Ovary (tissue), 3 donors: ENCODE measurements at regions not wholly inside any gene's neighbourhood (a gene's known extent, or its start where the extent isn't known, plus 50 kb on each side); places are given as distances from the start of the nearest gene placed in this dataset.

Experiments used
- EP300 ChIP-seq: sonication (generic); formaldehyde crosslinking; IDR thresholded peaks from one replicate; pipeline ENCODE4 v1.6.1; 2017; ENCODE audit warnings: antibody characterized with exemption
- TF ChIP-seq, protein P1 (sequence below), 3 donors: fragments of 450-650 bp in 2 of 3; fragments of 200-600 bp in 1 of 3; IDR thresholded peaks; one replicate each; pipeline versions ENCODE4 v1.5.1 to v1.8.0; 2016 to 2022; ENCODE audit warnings: antibody characterized with exemption in 3 of 3, mild to moderate bottlenecking in 1 of 3
- donor health status: DM: no; HTN: no; CAD: no.

DNA sequence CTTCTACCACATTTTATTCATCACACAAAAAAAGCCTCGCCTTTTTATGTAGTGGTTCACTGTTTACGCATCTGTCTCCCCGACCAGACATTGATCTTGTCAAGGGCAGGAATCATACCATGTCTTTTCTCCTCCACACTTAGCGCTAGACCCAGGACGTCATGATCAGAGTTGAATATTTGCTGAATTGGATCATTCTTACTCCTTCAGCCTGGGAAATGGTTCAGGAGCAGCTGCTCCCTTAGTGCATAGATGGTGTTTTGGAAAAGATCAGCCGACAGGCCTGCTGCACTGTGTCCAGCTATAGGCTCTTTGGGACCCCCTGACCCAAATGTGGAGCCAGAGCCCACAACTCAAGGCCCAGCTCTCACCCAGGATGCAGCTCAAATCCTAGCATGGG is 249.1 kb upstream of the TMEM72 start:
- TF ChIP-seq, protein P1, sequence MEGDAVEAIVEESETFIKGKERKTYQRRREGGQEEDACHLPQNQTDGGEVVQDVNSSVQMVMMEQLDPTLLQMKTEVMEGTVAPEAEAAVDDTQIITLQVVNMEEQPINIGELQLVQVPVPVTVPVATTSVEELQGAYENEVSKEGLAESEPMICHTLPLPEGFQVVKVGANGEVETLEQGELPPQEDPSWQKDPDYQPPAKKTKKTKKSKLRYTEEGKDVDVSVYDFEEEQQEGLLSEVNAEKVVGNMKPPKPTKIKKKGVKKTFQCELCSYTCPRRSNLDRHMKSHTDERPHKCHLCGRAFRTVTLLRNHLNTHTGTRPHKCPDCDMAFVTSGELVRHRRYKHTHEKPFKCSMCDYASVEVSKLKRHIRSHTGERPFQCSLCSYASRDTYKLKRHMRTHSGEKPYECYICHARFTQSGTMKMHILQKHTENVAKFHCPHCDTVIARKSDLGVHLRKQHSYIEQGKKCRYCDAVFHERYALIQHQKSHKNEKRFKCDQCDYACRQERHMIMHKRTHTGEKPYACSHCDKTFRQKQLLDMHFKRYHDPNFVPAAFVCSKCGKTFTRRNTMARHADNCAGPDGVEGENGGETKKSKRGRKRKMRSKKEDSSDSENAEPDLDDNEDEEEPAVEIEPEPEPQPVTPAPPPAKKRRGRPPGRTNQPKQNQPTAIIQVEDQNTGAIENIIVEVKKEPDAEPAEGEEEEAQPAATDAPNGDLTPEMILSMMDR (IDR thresholded peaks at IDR 0.05) = no peak
- TF ChIP-seq EP300 = no peak
